Neural cell (in vitro differentiated cells): ENCODE measurements at regions not wholly inside any gene's neighbourhood (a gene's known extent, or its start where the extent isn't known, plus 50 kb on each side); places are given as distances from the start of the nearest gene placed in this dataset.
"Not testable (repeated sequence)": the region's sequence is repeated elsewhere in the genome, so short reads cannot be mapped to it uniquely, and the experiment has no call there.

ENCODE experiments used
- H2AFZ ChIP-seq: fragments of 200-600, 300-800 bp; sonication (generic), shearing (Covaris generic); 2 replicates; pipeline ENCODE4 v1.6.0; 2014; ENCODE audit warnings: low read depth, mild to moderate bottlenecking, antibody characterized with exemption, low read length, moderate library complexity
- H3F3A ChIP-seq: fragments of 200-600 bp; shearing (Covaris generic); 2 replicates; pipeline ENCODE4 v1.6.1; 2016; ENCODE audit warnings: mild to moderate bottlenecking, moderate library complexity, mixed read lengths, antibody characterized with exemption, low read length; ENCODE audit not compliant: insufficient read depth, poor library complexity, severe bottlenecking
- H3K27ac ChIP-seq: fragments of 200-600, 300-800 bp; sonication (generic), shearing (Covaris generic); 2 replicates; pipeline ENCODE4 v1.5.1; 2014; ENCODE audit warnings: mild to moderate bottlenecking, low read length, moderate library complexity
- H3K27me3 ChIP-seq: fragments of 300-800, 200-600 bp; sonication (generic), shearing (Covaris generic); 2 replicates; pipeline ENCODE4 v1.6.0; 2014; ENCODE audit warnings: mild to moderate bottlenecking, low read depth, low read length, moderate library complexity; ENCODE audit not compliant: insufficient read depth
- H3K36me3 ChIP-seq: fragments of 300-800, 200-600 bp; sonication (generic), shearing (Covaris generic); 2 replicates; pipeline ENCODE4 v1.5.1; 2014; ENCODE audit warnings: mild to moderate bottlenecking, antibody characterized with exemption, low read length, moderate library complexity; ENCODE audit not compliant: insufficient read depth
- H3K4me2 ChIP-seq: fragments of 300-800, 200-600 bp; sonication (generic), shearing (Covaris generic); 2 replicates; pipeline ENCODE4 v1.6.0; 2014; ENCODE audit warnings: mild to moderate bottlenecking, low read length
- H3K4me3 ChIP-seq: fragments of 300-800, 200-600 bp; sonication (generic), shearing (Covaris generic); 2 replicates; pipeline ENCODE4 v1.5.1; 2014; ENCODE audit warnings: mild to moderate bottlenecking, low read length, moderate library complexity
- H3K79me2 ChIP-seq: fragments of 200-600 bp; shearing (Covaris generic); replicated peaks from 2 replicates; pipeline ENCODE4 v1.6.0; 2014; ENCODE audit warnings: mild to moderate bottlenecking, low read length, moderate library complexity; ENCODE audit not compliant: insufficient read depth
- H3K9ac ChIP-seq: fragments of 300-800, 200-600 bp; sonication (generic), shearing (Covaris generic); 2 replicates; pipeline ENCODE4 v1.6.1; 2016; ENCODE audit warnings: mild to moderate bottlenecking, low read length, mixed read lengths
- H3K9me2 ChIP-seq: fragments of 200-600 bp; shearing (Covaris generic); 2 replicates; pipeline ENCODE4 v1.6.1; 2016; ENCODE audit warnings: mild to moderate bottlenecking, low read length, mixed read lengths; ENCODE audit not compliant: insufficient read depth
- H3K9me3 ChIP-seq: fragments of 200-600, 300-800 bp; sonication (generic), shearing (Covaris generic); 2 replicates; pipeline ENCODE4 v1.6.1; 2016; ENCODE audit warnings: mild to moderate bottlenecking, mixed run types, low read length, moderate library complexity, mixed read lengths
- H4K20me1 ChIP-seq: fragments of 200-600 bp; shearing (Covaris generic); 2 replicates; pipeline ENCODE4 v1.6.1; 2016; ENCODE audit warnings: mild to moderate bottlenecking, mixed run types; ENCODE audit not compliant: insufficient read depth
- EP300 ChIP-seq: fragments of 450-650 bp; conservative IDR thresholded peaks from 2 replicates; pipeline ENCODE4 v1.6.1; 2014; ENCODE audit warnings: antibody characterized with exemption, mild to moderate bottlenecking, moderate library complexity; ENCODE audit not compliant: poor library complexity, severe bottlenecking
- MXI1 ChIP-seq: fragments of 450-650 bp; conservative IDR thresholded peaks from 2 replicates; pipeline ENCODE4 v1.6.1; 2014; ENCODE audit warnings: antibody characterized with exemption, mild to moderate bottlenecking; ENCODE audit not compliant: poor library complexity, severe bottlenecking
- POLR2AphosphoS5 ChIP-seq: IDR thresholded peaks from 2 replicates; pipeline ENCODE4 v1.6.1; 2012
- RAD21 ChIP-seq: fragments of 450-650 bp; conservative IDR thresholded peaks from 2 replicates; pipeline ENCODE4 v1.6.1; 2014; ENCODE audit warnings: antibody characterized with exemption, mild to moderate bottlenecking, moderate library complexity
- SMC3 ChIP-seq: fragments of 450-650 bp; conservative IDR thresholded peaks from 2 replicates; pipeline ENCODE4 v1.6.1; 2014; ENCODE audit warnings: antibody characterized with exemption, mild to moderate bottlenecking, moderate library complexity; ENCODE audit not compliant: poor library complexity
- TAF1 ChIP-seq: IDR thresholded peaks from 2 replicates; pipeline ENCODE4 v1.6.1; 2012; ENCODE audit warnings: low read depth
- TF ChIP-seq, protein P1 (sequence below): IDR thresholded peaks from 2 replicates; pipeline ENCODE4 v1.6.1; 2012; ENCODE audit warnings: borderline replicate concordance
- TF ChIP-seq, protein P2 (sequence below): fragments of 450-650 bp; IDR thresholded peaks from 2 replicates; pipeline ENCODE4 v1.5.1; 2014; ENCODE audit warnings: antibody characterized with exemption, mild to moderate bottlenecking, moderate library complexity; ENCODE audit not compliant: poor library complexity, severe bottlenecking

DNA sequence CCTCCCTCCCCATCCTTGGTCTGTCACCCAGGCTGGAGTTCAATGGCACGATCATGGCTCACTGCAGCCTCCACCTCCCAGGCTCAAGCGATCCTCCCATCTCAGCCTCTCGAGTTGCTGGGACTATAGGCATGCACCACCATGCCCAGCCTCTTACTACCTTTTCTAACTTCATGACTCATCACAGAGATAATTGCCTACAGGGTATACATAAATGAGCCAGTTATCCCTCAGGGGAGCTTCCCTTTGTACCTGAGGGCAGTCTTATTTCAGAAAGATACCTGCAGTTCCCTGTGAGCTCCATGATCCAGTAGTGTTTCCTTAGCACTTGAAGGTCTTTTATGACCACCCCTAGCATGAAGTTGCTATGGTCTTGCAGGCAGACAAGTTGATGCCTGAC is 94.2 kb upstream of the DNAJC1 start:
- no peaks in the 10 kb centered on the region for H3K27me3 ChIP-seq
- no peaks in the 10 kb centered on the region for H3F3A ChIP-seq
- no peak overlapping the region for H3K4me2 ChIP-seq
- no peaks in the 10 kb centered on the region for H3K36me3 ChIP-seq
- no peak overlapping the region for H3K9ac ChIP-seq
- H3K9me3 ChIP-seq: peaks cover 3% of the 10 kb centered on the region
- TF ChIP-seq MXI1: no peak
- no peak for TF ChIP-seq POLR2AphosphoS5
- H3K9me2 ChIP-seq: no peaks in the 10 kb centered on the region
- no peak overlapping the region for H3K4me3 ChIP-seq
- H2AFZ ChIP-seq: no peak overlapping the region
- H4K20me1 ChIP-seq: no peaks in the 10 kb centered on the region
- no peaks in the 10 kb centered on the region for H3K79me2 ChIP-seq
- H3K27ac ChIP-seq: no peak overlapping the region

DNA sequence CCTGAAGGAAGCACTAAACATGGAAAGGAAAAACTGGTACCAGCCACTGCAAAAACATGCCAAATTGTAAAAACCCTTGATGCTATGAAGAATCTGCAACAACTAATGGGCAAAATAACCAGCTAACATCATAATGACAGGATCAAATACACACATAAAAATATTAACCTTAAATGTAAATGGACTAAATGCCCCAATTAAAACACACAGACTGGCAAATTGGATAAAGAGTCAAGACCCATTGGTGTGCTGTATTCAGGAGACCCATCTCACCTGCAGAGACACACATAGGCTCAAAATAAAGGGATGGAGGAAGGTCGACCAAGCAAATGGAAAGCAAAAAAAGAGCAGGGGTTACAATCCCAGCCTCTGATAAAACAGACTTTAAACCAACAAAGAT is 87.7 kb upstream of the DNAJC1 start:
- H3K4me3 ChIP-seq, H3K4me2 ChIP-seq, H3K36me3 ChIP-seq, H3K9me3 ChIP-seq, H3K9ac ChIP-seq, H3K9me2 ChIP-seq, H3K27me3 ChIP-seq, H2AFZ ChIP-seq, H4K20me1 ChIP-seq, H3K79me2 ChIP-seq, H3K27ac ChIP-seq, H3F3A ChIP-seq: not testable (repeated sequence)

DNA sequence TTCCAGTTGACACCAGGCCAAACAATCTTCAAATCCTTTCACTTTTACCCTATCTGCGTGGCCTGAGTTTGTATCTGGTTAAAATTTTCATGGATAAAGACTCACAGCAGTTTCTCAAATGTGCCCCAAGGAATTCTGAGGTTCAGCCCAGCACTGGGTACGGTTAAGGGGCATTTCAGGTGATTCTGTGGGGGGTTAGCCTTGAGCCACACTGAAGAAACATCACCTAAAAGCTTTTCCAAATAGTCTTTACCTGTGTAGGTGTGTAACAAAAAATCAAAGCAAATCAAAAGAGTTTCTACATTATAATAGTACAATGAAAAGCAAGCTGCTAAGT is 83.8 kb upstream of the DNAJC1 start:
- no peak overlapping the region for H3K4me2 ChIP-seq
- no peak overlapping the region for H3K9ac ChIP-seq
- H3K27me3 ChIP-seq: no peaks in the 10 kb centered on the region
- no peak overlapping the region for H2AFZ ChIP-seq
- no peaks in the 10 kb centered on the region for H4K20me1 ChIP-seq
- no peak overlapping the region for H3K4me3 ChIP-seq
- TF ChIP-seq MXI1 (no peak), TAF1 (no peak), EP300 (no peak), RAD21 (no peak), SMC3 (no peak)
- TF ChIP-seq, protein P1, sequence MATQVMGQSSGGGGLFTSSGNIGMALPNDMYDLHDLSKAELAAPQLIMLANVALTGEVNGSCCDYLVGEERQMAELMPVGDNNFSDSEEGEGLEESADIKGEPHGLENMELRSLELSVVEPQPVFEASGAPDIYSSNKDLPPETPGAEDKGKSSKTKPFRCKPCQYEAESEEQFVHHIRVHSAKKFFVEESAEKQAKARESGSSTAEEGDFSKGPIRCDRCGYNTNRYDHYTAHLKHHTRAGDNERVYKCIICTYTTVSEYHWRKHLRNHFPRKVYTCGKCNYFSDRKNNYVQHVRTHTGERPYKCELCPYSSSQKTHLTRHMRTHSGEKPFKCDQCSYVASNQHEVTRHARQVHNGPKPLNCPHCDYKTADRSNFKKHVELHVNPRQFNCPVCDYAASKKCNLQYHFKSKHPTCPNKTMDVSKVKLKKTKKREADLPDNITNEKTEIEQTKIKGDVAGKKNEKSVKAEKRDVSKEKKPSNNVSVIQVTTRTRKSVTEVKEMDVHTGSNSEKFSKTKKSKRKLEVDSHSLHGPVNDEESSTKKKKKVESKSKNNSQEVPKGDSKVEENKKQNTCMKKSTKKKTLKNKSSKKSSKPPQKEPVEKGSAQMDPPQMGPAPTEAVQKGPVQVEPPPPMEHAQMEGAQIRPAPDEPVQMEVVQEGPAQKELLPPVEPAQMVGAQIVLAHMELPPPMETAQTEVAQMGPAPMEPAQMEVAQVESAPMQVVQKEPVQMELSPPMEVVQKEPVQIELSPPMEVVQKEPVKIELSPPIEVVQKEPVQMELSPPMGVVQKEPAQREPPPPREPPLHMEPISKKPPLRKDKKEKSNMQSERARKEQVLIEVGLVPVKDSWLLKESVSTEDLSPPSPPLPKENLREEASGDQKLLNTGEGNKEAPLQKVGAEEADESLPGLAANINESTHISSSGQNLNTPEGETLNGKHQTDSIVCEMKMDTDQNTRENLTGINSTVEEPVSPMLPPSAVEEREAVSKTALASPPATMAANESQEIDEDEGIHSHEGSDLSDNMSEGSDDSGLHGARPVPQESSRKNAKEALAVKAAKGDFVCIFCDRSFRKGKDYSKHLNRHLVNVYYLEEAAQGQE: no peak
- TF ChIP-seq, protein P2, sequence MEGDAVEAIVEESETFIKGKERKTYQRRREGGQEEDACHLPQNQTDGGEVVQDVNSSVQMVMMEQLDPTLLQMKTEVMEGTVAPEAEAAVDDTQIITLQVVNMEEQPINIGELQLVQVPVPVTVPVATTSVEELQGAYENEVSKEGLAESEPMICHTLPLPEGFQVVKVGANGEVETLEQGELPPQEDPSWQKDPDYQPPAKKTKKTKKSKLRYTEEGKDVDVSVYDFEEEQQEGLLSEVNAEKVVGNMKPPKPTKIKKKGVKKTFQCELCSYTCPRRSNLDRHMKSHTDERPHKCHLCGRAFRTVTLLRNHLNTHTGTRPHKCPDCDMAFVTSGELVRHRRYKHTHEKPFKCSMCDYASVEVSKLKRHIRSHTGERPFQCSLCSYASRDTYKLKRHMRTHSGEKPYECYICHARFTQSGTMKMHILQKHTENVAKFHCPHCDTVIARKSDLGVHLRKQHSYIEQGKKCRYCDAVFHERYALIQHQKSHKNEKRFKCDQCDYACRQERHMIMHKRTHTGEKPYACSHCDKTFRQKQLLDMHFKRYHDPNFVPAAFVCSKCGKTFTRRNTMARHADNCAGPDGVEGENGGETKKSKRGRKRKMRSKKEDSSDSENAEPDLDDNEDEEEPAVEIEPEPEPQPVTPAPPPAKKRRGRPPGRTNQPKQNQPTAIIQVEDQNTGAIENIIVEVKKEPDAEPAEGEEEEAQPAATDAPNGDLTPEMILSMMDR: no peak
- no peaks in the 10 kb centered on the region for H3K79me2 ChIP-seq
- H3F3A ChIP-seq: no peaks in the 10 kb centered on the region
- no peak overlapping the region for H3K27ac ChIP-seq
- H3K36me3 ChIP-seq: no peaks in the 10 kb centered on the region
- H3K9me3 ChIP-seq: no peaks in the 10 kb centered on the region
- H3K9me2 ChIP-seq: no peaks in the 10 kb centered on the region
